Effector memory CD8-positive, alpha-beta T cell (primary cell): ENCODE measurements at regions not wholly inside any gene's neighbourhood (a gene's known extent, or its start where the extent isn't known, plus 50 kb on each side); places are given as distances from the start of the nearest gene placed in this dataset.
A peak's percentile ranks its signal among the peaks of the same experiment; 100 is the strongest.
"Not testable (repeated sequence)": the region's sequence is repeated elsewhere in the genome, so short reads cannot be mapped to it uniquely, and the experiment has no call there.

Source experiments
- ATAC-seq: fragments of 150-1000 bp; cut with Tn5 transposase; replicated peaks from 2 replicates; pipeline ENCODE4 v1.10.0; 2021; ENCODE audit warnings: mild to moderate bottlenecking, moderate library complexity
- DNase-seq, 3 experiments: peaks; one replicate each; pipeline ENCODE4 v3.0.0; 2021
- H3K27ac Mint-ChIP-seq, 2 donors: one replicate each; pipeline ENCODE4 v1.8.0; 2022; ENCODE audit warnings: mild to moderate bottlenecking in 2 of 2, mixed read lengths in 2 of 2, moderate library complexity in 2 of 2
- H3K27me3 Mint-ChIP-seq, 2 donors: one replicate each; pipeline ENCODE4 v1.8.0; 2022; ENCODE audit warnings: mixed read lengths in 2 of 2
- H3K36me3 Mint-ChIP-seq: one replicate; pipeline ENCODE4 v1.8.0; 2022; ENCODE audit warnings: mild to moderate bottlenecking, moderate library complexity, mixed read lengths; ENCODE audit not compliant: insufficient read depth
- H3K4me1 Mint-ChIP-seq, 2 donors: one replicate each; pipeline ENCODE4 v1.8.0; 2022; ENCODE audit warnings: low read depth in 2 of 2, mixed read lengths in 2 of 2
- H3K4me3 Mint-ChIP-seq, 2 donors: one replicate each; pipeline ENCODE4 v1.8.0; 2022; ENCODE audit warnings: mild to moderate bottlenecking in 2 of 2, mixed read lengths in 2 of 2, moderate library complexity in 2 of 2
- H3K9me3 Mint-ChIP-seq, 2 donors: one replicate each; pipeline ENCODE4 v1.8.0; 2022; ENCODE audit warnings: mixed read lengths in 2 of 2

- ATAC-seq (no peak), DNase-seq (no peak)
- Mint-ChIP-seq H3K4me1 (no peaks in the 10 kb centered on the region), H3K9me3 (no peaks in the 10 kb centered on the region), H3K27me3 (peaks cover 12 to 36% of the 10 kb centered on the region in 2 donors), H3K36me3 (peaks cover 3% of the 10 kb centered on the region), H3K4me3 (no peak overlapping the region), H3K27ac (no peak overlapping the region)
Observed at GRCh38 chr15:69565066-69565655, 112.5 kb downstream of the RPLP1 start.

DNA sequence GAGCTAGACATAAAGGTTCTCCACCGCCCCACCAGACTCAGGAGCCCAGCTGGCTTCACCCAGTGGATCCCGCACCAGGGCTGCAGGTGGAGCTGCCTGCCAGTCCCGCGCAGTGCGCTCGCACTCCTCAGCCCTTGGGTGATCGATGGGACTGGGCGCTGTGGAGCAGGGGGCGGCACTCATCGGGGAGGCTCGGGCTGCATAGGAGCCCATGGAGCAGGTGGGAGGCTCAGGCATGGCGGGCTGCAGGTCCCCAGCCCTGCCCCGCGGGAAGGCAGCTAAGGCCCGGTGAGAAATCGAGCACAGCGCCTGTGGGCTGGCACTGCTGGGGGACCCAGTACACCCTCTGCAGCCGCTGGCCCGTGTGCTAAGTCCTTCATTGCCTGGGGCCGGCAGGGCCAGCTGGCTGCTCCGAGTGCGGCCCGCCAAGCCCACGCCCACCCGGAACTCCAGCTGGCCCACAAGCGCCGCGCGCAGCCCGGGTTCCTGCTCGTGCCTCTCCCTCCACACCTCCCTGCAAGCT is 114.7 kb downstream of the RPLP1 start:
- H3K4me1 Mint-ChIP-seq, H3K9me3 Mint-ChIP-seq, ATAC-seq, H3K4me3 Mint-ChIP-seq, H3K36me3 Mint-ChIP-seq, DNase-seq, H3K27ac Mint-ChIP-seq: not testable (repeated sequence)
- H3K27me3 Mint-ChIP-seq: peaks cover 4 to 22% of the 10 kb centered on the region in 2 donors

GRCh38 chr15:69568173-69569009 is 115.8 kb downstream of the RPLP1 start:
- no peak overlapping the region for H3K27ac Mint-ChIP-seq
- no peak for DNase-seq
- H3K36me3 Mint-ChIP-seq: peaks cover 3% of the 10 kb centered on the region

GRCh38 chr15:69570454-69570853 is 117.8 kb downstream of the RPLP1 start:
- DNase-seq: no peak
- peaks cover 0 to 17% of the 10 kb centered on the region in 2 donors for H3K27me3 Mint-ChIP-seq
- ATAC-seq: no peak
- peaks cover 0 to 8% of the 10 kb centered on the region in 2 donors for H3K4me1 Mint-ChIP-seq
- H3K36me3 Mint-ChIP-seq: peaks cover 3% of the 10 kb centered on the region
- H3K9me3 Mint-ChIP-seq: no peaks in the 10 kb centered on the region
- H3K27ac Mint-ChIP-seq: no peak overlapping the region
- no peak overlapping the region for H3K4me3 Mint-ChIP-seq

More at GRCh38 chr15:69568173-69569009, 115.8 kb downstream of the RPLP1 start:
- no peaks in the 10 kb centered on the region for H3K4me1 Mint-ChIP-seq
- peaks cover 2 to 13% of the 10 kb centered on the region in 2 donors for H3K27me3 Mint-ChIP-seq
- H3K4me3 Mint-ChIP-seq: no peak overlapping the region
- ATAC-seq: no peak
- no peaks in the 10 kb centered on the region for H3K9me3 Mint-ChIP-seq

GRCh38 chr15:69570997-69571396 is 118.4 kb downstream of the RPLP1 start:
- no peak overlapping the region for H3K27ac Mint-ChIP-seq

DNA sequence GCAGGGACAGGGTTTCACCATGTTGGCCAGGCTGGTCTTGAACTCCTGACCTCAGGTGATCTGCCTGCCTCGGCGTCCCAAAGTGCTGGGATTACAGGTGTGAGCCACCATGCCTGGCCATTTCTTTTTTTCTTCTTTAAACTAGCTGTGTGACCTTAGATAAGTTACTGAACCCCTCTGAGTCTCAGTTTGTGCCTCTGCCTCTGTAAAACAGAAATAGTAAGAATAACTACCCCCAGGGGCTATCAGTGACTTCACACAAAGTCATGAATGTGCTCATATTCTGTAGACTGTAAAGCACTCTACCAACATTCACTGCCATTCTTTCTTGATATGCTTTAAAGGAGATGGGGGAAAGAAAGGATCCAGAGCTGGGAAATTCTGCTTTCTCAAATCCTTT is 120.7 kb downstream of the RPLP1 start:
- not testable (repeated sequence) for H3K27ac Mint-ChIP-seq, H3K27me3 Mint-ChIP-seq
- H3K4me1 Mint-ChIP-seq: peaks cover 14 to 20% of the 10 kb centered on the region in 2 donors

More at GRCh38 chr15:69570997-69571396, 118.4 kb downstream of the RPLP1 start:
- DNase-seq: no peak
- ATAC-seq: no peak
- Mint-ChIP-seq H3K36me3 (peaks cover 3% of the 10 kb centered on the region), H3K4me3 (no peak overlapping the region), H3K4me1 (peaks cover 3 to 11% of the 10 kb centered on the region in 2 donors), H3K9me3 (no peaks in the 10 kb centered on the region), H3K27me3 (peaks cover 0 to 14% of the 10 kb centered on the region in 2 donors)

GRCh38 chr15:69573815-69574475 is 121.3 kb downstream of the RPLP1 start:
- H3K4me1 Mint-ChIP-seq: peaks cover 18 to 20% of the 10 kb centered on the region in 2 donors
- no peak overlapping the region for H3K27ac Mint-ChIP-seq
- H3K9me3 Mint-ChIP-seq: no peaks in the 10 kb centered on the region
- H3K4me3 Mint-ChIP-seq: peak overlapping the region in 1 of 2 donors; percentile 3
- peak; percentile 47 for ATAC-seq
- H3K36me3 Mint-ChIP-seq: peaks cover 6% of the 10 kb centered on the region
- H3K27me3 Mint-ChIP-seq: peaks cover 0 to 8% of the 10 kb centered on the region in 2 donors
- DNase-seq: no peak

More for the DNA sequence above, 120.7 kb downstream of the RPLP1 start:
- DNase-seq, H3K36me3 Mint-ChIP-seq, H3K9me3 Mint-ChIP-seq, ATAC-seq: not testable (repeated sequence)
- H3K4me3 Mint-ChIP-seq: peak overlapping the region in 1 of 2 donors; percentile 3

- no peak for DNase-seq
- H3K27me3 Mint-ChIP-seq: peaks cover 0 to 8% of the 10 kb centered on the region in 2 donors
Observed at GRCh38 chr15:69574506-69574905, 121.9 kb downstream of the RPLP1 start.

DNA sequence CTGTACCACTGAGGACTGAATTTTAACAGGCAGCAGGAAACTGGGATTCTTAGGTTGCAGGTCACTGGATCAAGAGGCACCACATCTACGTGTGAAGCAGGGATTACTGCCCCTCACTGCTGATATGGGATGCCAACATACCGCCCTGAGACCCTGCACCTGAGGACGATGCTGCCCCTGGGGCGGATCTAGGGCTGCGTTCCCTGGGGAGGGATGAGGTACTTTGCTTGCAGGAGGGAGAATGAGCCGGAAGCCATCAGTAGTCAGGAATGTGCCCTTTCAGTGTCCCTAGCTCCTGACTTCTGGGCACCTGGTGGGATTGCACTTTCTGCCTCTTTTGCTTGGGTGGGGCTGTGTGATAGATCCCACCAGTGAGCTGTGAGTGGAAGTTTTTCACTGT is 122.8 kb downstream of the RPLP1 start:
- Mint-ChIP-seq H3K4me1 (peaks cover 18 to 22% of the 10 kb centered on the region in 2 donors), H3K36me3 (peaks cover 2% of the 10 kb centered on the region), H3K27me3 (peaks cover 0 to 8% of the 10 kb centered on the region in 2 donors), H3K4me3 (no peak overlapping the region), H3K27ac (no peak overlapping the region), H3K9me3 (no peaks in the 10 kb centered on the region)
- no peak for ATAC-seq
- no peak for DNase-seq

More at GRCh38 chr15:69574506-69574905, 121.9 kb downstream of the RPLP1 start:
- no peak overlapping the region for H3K27ac Mint-ChIP-seq
- peaks cover 4% of the 10 kb centered on the region for H3K36me3 Mint-ChIP-seq
- H3K4me3 Mint-ChIP-seq: no peak overlapping the region
- H3K4me1 Mint-ChIP-seq: peaks cover 18 to 20% of the 10 kb centered on the region in 2 donors
- H3K9me3 Mint-ChIP-seq: no peaks in the 10 kb centered on the region
- ATAC-seq: no peak

- Mint-ChIP-seq H3K27me3 (peaks cover 0 to 8% of the 10 kb centered on the region in 2 donors), H3K27ac (peak overlapping the region in 1 of 2 donors; percentile 41), H3K4me1 (peaks cover 18 to 22% of the 10 kb centered on the region in 2 donors), H3K4me3 (no peak overlapping the region), H3K36me3 (peaks cover 2% of the 10 kb centered on the region), H3K9me3 (no peaks in the 10 kb centered on the region)
- ATAC-seq: peak; percentile 78
- peak; percentile 67 to 78 (median 71) for DNase-seq
Observed at GRCh38 chr15:69576035-69576526, 123.5 kb downstream of the RPLP1 start.

GRCh38 chr15:69576948-69577351 is 124.3 kb downstream of the RPLP1 start:
- H3K4me3 Mint-ChIP-seq: no peak overlapping the region
- no peak overlapping the region for H3K27ac Mint-ChIP-seq
- ATAC-seq (no peak), DNase-seq (no peak)
- no peaks in the 10 kb centered on the region for H3K9me3 Mint-ChIP-seq
- H3K36me3 Mint-ChIP-seq: peaks cover 2% of the 10 kb centered on the region
- H3K4me1 Mint-ChIP-seq: peaks cover 18 to 22% of the 10 kb centered on the region in 2 donors
- peaks cover 0 to 8% of the 10 kb centered on the region in 2 donors for H3K27me3 Mint-ChIP-seq

DNA sequence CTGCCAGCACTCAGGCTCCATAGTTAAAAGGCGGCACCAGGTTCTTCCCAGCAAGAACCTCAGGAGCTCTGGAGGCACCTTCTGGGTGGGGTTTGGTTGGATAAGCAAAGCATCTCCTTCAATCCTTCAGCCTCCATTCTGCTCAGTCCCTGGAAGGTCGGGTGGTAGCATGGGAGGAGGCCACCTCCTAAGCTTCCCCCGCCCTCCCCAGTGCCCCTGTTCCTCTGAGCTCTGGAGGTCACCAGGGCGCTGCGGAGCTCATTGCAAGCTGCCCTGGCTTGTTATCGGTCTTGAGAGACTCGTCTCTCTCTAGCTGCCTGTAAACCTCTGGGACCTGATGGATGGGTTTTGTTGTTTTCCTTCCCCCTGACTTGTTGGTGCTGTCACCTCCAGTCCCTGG is 124.8 kb downstream of the RPLP1 start:
- Mint-ChIP-seq H3K27ac (no peak overlapping the region), H3K27me3 (peaks cover 0 to 8% of the 10 kb centered on the region in 2 donors), H3K9me3 (no peaks in the 10 kb centered on the region), H3K36me3 (peaks cover 2% of the 10 kb centered on the region), H3K4me3 (no peak overlapping the region), H3K4me1 (peaks cover 18 to 22% of the 10 kb centered on the region in 2 donors)
- ATAC-seq (no peak), DNase-seq (no peak)

- Mint-ChIP-seq H3K4me1 (peaks cover 21 to 22% of the 10 kb centered on the region in 2 donors), H3K36me3 (peaks cover 2% of the 10 kb centered on the region), H3K9me3 (no peaks in the 10 kb centered on the region), H3K27ac (peak overlapping the region in 1 of 2 donors; percentile 10), H3K4me3 (no peak overlapping the region), H3K27me3 (peaks cover 0 to 8% of the 10 kb centered on the region in 2 donors)
- DNase-seq: no peak
- ATAC-seq: no peak
Observed at GRCh38 chr15:69578252-69578651, 125.6 kb downstream of the RPLP1 start.
